ENCODE measurements at regions not wholly inside any gene's neighbourhood (a gene's known extent, or its start where the extent isn't known, plus 50 kb on each side); places are given as distances from the start of the nearest gene placed in this dataset.

DNA sequence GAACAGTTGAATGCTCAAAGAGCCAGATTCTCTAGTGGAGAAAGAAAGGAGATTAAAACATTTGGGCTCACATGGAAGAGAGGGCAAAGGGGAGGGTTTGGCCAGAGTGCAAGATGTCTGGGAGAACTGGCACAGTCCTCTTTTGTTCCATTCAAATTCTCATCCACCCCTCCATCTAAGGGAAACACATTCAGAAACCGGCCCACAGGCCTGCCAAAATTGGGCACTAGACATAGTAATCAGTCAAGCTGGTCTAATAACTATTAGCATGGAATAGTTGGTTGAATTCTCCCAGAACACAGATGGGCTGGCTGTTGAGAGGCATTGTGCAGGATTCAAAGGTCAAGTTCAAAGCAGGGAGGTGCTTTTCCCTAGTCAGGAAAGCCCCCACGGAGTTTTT, 341.4 kb upstream of the IRAK1BP1 start:
- Histone ChIP-seq H3K4me2 (ENCODE audit: low read length) (no peak overlapping the region), H4K20me1 (ENCODE audit: insufficient read depth, low read length) (no peaks in the 10 kb centered on the region), H2AFZ (ENCODE audit: low read length) (no peak overlapping the region), H3K9me2 (ENCODE audit: low read depth, low read length) (no peaks in the 10 kb centered on the region), H3K79me2 (ENCODE audit: insufficient read depth, low read length) (no peaks in the 10 kb centered on the region), H3K27ac (ENCODE audit: low read depth, low read length, poor library complexity, severe bottlenecking) (no peak overlapping the region), H3K27me3 (ENCODE audit: insufficient read depth, low read length) (no peaks in the 10 kb centered on the region), H3K4me3 (ENCODE audit: low read depth, low read length, poor library complexity, severe bottlenecking) (no peak overlapping the region), H3K36me3 (ENCODE audit: insufficient read depth, low read length) (no peaks in the 10 kb centered on the region), H3K9me3 (ENCODE audit: low read length) (no peaks in the 10 kb centered on the region), H3F3A (ENCODE audit: insufficient read depth, low read length) (no peaks in the 10 kb centered on the region), H3K4me1 (ENCODE audit: insufficient read depth, low read length, severe bottlenecking) (no peaks in the 10 kb centered on the region), H3K9ac (ENCODE audit: low read length) (no peak overlapping the region)
- TF ChIP-seq CTCF (IDR thresholded peaks at IDR 0.05; ENCODE audit: low read length) (no peak), EZH2 (IDR thresholded peaks at IDR 0.05; ENCODE audit: borderline replicate concordance, low read length) (no peak)

- no peaks in the 10 kb centered on the region for H3K36me3 ChIP-seq (ENCODE audit: insufficient read depth, low read length)
- no peaks in the 10 kb centered on the region for H3K4me1 ChIP-seq (ENCODE audit: insufficient read depth, low read length, severe bottlenecking)
- H3K4me3 ChIP-seq (ENCODE audit: low read depth, low read length, poor library complexity, severe bottlenecking) = no peak overlapping the region
- TF ChIP-seq CTCF (IDR thresholded peaks at IDR 0.05; ENCODE audit: low read length) = no peak
- no peak for TF ChIP-seq EZH2 (IDR thresholded peaks at IDR 0.05; ENCODE audit: borderline replicate concordance, low read length)
- H3K27me3 ChIP-seq (ENCODE audit: insufficient read depth, low read length) = no peaks in the 10 kb centered on the region
- no peaks in the 10 kb centered on the region for H3K9me2 ChIP-seq (ENCODE audit: low read depth, low read length)
- no peak overlapping the region for H2AFZ ChIP-seq (ENCODE audit: low read length)
- no peaks in the 10 kb centered on the region for H3K9me3 ChIP-seq (ENCODE audit: low read length)
- no peak overlapping the region for H3K4me2 ChIP-seq (ENCODE audit: low read length)
- H3K9ac ChIP-seq (ENCODE audit: low read length) = no peak overlapping the region
- H3K79me2 ChIP-seq (ENCODE audit: insufficient read depth, low read length) = no peaks in the 10 kb centered on the region
- no peaks in the 10 kb centered on the region for H4K20me1 ChIP-seq (ENCODE audit: insufficient read depth, low read length)
- no peak overlapping the region for H3K27ac ChIP-seq (ENCODE audit: low read depth, low read length, poor library complexity, severe bottlenecking)
- H3F3A ChIP-seq (ENCODE audit: insufficient read depth, low read length) = no peaks in the 10 kb centered on the region
Observed at GRCh38 chr6:78526432-78526831, 340.9 kb upstream of the IRAK1BP1 start.

DNA sequence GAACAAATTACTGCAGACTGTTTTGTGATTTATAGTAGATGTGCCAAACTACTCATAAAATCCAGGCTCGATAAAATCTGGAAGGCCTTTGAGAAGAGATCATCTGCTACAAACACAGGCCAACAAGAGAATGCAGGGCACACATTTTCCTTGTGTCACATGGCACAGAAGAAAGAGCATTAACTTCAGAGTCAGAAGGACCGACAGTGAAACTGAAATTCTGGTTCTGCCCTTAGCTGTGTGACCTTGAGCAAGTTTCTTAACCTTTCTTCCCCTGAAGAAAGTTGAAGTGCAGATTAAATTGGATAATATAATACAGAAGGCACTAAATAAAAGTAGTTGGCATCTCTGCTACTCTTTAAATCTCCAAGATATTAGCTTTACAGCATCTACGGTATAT, 338.4 kb upstream of the IRAK1BP1 start:
- TF ChIP-seq CTCF (IDR thresholded peaks at IDR 0.05; ENCODE audit: low read length) (no peak), EZH2 (IDR thresholded peaks at IDR 0.05; ENCODE audit: borderline replicate concordance, low read length) (no peak)
- no peak overlapping the region for H3K27ac ChIP-seq (ENCODE audit: low read depth, low read length, poor library complexity, severe bottlenecking)
- H3K4me2 ChIP-seq (ENCODE audit: low read length) = no peak overlapping the region

More for the DNA sequence above, 338.4 kb upstream of the IRAK1BP1 start:
- Histone ChIP-seq H2AFZ (ENCODE audit: low read length) (no peak overlapping the region), H3K9me3 (ENCODE audit: low read length) (no peaks in the 10 kb centered on the region), H3K9ac (ENCODE audit: low read length) (no peak overlapping the region), H3K4me3 (ENCODE audit: low read depth, low read length, poor library complexity, severe bottlenecking) (no peak overlapping the region), H3K9me2 (ENCODE audit: low read depth, low read length) (no peaks in the 10 kb centered on the region), H3K79me2 (ENCODE audit: insufficient read depth, low read length) (no peaks in the 10 kb centered on the region), H3K36me3 (ENCODE audit: insufficient read depth, low read length) (no peaks in the 10 kb centered on the region), H3K27me3 (ENCODE audit: insufficient read depth, low read length) (no peaks in the 10 kb centered on the region), H3F3A (ENCODE audit: insufficient read depth, low read length) (no peaks in the 10 kb centered on the region), H4K20me1 (ENCODE audit: insufficient read depth, low read length) (no peaks in the 10 kb centered on the region), H3K4me1 (ENCODE audit: insufficient read depth, low read length, severe bottlenecking) (no peaks in the 10 kb centered on the region)

Measured in OCI-LY1 (cell line).